ENCODE measurements at regions not wholly inside any gene's neighbourhood (a gene's known extent, or its start where the extent isn't known, plus 50 kb on each side); places are given as distances from the start of the nearest gene placed in this dataset.

DNA sequence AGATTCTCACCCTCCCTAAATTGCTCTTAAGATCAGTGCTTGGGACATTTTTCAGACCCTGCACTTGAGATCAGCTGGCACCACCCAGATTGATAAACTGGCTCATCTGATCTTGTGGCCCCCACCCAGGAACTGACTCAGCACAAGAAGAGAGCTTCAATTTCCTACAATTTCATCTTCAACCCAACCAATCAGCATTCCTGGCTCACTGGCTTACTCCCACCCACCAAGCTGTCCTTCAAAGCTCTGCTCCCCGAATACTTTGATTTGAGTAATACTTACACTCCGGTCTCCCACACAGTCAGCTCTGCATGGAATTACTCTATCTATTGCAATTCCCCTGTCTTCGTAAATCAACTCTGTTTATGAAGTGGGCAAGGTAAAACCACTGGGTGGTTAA is 461.9 kb upstream of the RGS18 start:
- TF ChIP-seq, protein P1, sequence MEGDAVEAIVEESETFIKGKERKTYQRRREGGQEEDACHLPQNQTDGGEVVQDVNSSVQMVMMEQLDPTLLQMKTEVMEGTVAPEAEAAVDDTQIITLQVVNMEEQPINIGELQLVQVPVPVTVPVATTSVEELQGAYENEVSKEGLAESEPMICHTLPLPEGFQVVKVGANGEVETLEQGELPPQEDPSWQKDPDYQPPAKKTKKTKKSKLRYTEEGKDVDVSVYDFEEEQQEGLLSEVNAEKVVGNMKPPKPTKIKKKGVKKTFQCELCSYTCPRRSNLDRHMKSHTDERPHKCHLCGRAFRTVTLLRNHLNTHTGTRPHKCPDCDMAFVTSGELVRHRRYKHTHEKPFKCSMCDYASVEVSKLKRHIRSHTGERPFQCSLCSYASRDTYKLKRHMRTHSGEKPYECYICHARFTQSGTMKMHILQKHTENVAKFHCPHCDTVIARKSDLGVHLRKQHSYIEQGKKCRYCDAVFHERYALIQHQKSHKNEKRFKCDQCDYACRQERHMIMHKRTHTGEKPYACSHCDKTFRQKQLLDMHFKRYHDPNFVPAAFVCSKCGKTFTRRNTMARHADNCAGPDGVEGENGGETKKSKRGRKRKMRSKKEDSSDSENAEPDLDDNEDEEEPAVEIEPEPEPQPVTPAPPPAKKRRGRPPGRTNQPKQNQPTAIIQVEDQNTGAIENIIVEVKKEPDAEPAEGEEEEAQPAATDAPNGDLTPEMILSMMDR (conservative IDR thresholded peaks at IDR 0.05; ENCODE audit: low read length): no peak
- no peak for TF ChIP-seq EZH2phosphoT487 (IDR thresholded peaks at IDR 0.05; ENCODE audit: borderline replicate concordance, low read depth, low read length)

Data from OCI-LY7 (cell line).